Chondrocyte (in vitro differentiated cells): ENCODE measurements at regions not wholly inside any gene's neighbourhood (a gene's known extent, or its start where the extent isn't known, plus 50 kb on each side); places are given as distances from the start of the nearest gene placed in this dataset.

Experiments
- DNase-seq: peaks from one replicate; pipeline ENCODE4 v3.0.0; 2021; ENCODE audit warnings: mixed read lengths, low spot score
- H3K27ac Mint-ChIP-seq: one replicate; pipeline ENCODE4 v1.8.0; 2021; ENCODE audit warnings: mild to moderate bottlenecking, moderate library complexity, mixed read lengths; ENCODE audit not compliant: unreplicated experiment
- H3K27me3 Mint-ChIP-seq: 2 replicates; pipeline ENCODE4 v1.8.0; 2021; ENCODE audit warnings: low read depth, mixed read lengths
- H3K36me3 Mint-ChIP-seq: 2 replicates; pipeline ENCODE4 v1.8.0; 2021; ENCODE audit warnings: low read depth, mixed read lengths
- H3K4me1 Mint-ChIP-seq: 2 replicates; pipeline ENCODE4 v1.8.0; 2021; ENCODE audit warnings: low read depth, mild to moderate bottlenecking, mixed read lengths
- H3K4me3 Mint-ChIP-seq: one replicate; pipeline ENCODE4 v1.8.0; 2021; ENCODE audit warnings: mild to moderate bottlenecking, moderate library complexity, mixed read lengths; ENCODE audit not compliant: unreplicated experiment
- H3K9me3 Mint-ChIP-seq: 2 replicates; pipeline ENCODE4 v1.8.0; 2021; ENCODE audit warnings: low read depth, mixed read lengths
- TF ChIP-seq, protein P1 (sequence below): fragments of 200-600 bp; sonication (generic); IDR thresholded peaks from 2 replicates; pipeline ENCODE4 v1.5.0; 2021; ENCODE audit warnings: antibody characterized with exemption, mild to moderate bottlenecking, moderate library complexity

DNA sequence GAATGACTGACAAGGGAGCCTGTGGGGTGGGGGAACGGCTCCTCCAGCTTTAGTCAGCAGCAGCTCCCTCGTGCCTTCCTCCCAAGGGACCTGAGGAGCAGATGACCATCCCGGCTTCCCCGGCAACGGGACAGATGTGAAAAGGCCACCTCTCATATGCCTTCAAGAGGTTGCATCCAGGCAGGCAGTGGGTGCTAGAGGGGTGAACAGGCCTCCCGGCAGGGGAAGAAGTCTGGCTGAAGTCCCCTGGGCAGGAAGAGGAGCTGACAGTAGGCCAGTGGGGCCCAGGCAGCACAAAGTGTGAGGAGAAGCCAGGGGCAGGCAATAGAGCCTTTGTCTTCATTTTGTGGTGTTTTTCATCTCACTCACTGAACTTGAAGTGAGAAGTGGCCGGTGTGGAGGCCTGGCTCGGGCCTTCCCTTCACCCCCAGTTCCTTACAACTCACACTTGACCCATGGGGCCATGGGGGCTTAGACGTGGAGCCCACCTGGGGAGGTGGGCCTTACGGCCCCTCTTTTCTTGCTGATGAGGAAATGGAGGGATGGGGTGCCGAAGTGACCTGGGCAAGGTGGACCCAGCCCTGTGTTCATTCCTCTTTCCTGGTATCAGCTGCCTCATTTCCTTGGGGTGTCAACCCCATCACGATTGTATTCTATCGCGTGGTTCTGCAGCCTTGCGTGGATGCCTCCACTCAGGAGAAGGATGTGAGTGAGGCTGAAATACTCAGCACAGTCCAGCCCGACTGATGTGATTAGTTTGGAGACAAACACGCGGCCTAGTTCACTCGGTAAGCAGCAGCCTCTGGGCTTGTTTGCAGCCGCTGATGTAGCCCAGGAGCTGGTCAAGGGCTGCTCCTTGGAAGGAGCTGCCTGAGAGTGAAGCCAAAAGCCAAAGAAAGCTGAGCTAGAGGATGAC is 115.5 kb upstream of the ALDH1A3 start:
- H3K27me3 Mint-ChIP-seq: peaks cover 12% of the 10 kb centered on the region
- TF ChIP-seq, protein P1, sequence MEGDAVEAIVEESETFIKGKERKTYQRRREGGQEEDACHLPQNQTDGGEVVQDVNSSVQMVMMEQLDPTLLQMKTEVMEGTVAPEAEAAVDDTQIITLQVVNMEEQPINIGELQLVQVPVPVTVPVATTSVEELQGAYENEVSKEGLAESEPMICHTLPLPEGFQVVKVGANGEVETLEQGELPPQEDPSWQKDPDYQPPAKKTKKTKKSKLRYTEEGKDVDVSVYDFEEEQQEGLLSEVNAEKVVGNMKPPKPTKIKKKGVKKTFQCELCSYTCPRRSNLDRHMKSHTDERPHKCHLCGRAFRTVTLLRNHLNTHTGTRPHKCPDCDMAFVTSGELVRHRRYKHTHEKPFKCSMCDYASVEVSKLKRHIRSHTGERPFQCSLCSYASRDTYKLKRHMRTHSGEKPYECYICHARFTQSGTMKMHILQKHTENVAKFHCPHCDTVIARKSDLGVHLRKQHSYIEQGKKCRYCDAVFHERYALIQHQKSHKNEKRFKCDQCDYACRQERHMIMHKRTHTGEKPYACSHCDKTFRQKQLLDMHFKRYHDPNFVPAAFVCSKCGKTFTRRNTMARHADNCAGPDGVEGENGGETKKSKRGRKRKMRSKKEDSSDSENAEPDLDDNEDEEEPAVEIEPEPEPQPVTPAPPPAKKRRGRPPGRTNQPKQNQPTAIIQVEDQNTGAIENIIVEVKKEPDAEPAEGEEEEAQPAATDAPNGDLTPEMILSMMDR: no peak
- no peak overlapping the region for H3K4me3 Mint-ChIP-seq
- no peak overlapping the region for H3K27ac Mint-ChIP-seq
- H3K36me3 Mint-ChIP-seq: no peaks in the 10 kb centered on the region
- peak; percentile 63 for DNase-seq
- H3K9me3 Mint-ChIP-seq: no peaks in the 10 kb centered on the region
- H3K4me1 Mint-ChIP-seq: peaks cover 31% of the 10 kb centered on the region

DNA sequence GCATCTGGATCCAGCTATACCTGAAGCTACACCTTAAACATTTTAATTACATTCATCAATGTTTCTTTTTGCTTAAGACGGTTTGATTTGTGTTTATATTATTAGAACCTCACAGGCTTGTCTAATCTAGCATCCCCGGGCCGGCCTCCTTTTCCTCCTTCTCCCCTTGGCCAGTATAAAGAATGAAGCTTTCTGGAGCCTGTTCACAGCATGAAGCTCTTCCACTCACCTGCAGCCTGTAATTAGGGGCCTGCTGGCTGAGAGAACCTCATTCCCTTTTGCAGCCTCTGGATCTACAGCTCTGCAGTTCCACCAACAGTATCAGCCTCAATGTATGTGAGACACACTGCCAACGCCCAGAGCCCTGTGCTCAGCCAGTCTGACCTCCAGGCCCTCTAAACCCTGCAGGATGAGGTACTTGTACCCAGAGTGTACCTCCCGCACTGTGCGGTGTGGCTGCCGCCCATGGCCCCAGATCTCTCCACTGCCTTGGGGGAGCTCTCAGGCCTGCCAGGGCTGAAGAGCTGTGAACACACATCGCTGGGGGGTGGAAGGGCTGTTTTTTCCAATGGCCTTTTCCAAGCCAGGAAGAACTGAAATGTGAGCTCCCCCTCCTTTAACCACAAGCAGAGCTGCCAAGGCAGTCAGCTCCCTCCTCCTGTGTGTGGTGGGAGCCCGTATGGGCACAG is 114.7 kb upstream of the ALDH1A3 start:
- Mint-ChIP-seq H3K9me3 (no peaks in the 10 kb centered on the region), H3K4me1 (peaks cover 23% of the 10 kb centered on the region), H3K27ac (peak overlapping the region; percentile 46), H3K27me3 (peaks cover 5% of the 10 kb centered on the region), H3K4me3 (no peak overlapping the region), H3K36me3 (no peaks in the 10 kb centered on the region)
- peak; percentile 72 for DNase-seq
- TF ChIP-seq, protein P1: no peak

DNA sequence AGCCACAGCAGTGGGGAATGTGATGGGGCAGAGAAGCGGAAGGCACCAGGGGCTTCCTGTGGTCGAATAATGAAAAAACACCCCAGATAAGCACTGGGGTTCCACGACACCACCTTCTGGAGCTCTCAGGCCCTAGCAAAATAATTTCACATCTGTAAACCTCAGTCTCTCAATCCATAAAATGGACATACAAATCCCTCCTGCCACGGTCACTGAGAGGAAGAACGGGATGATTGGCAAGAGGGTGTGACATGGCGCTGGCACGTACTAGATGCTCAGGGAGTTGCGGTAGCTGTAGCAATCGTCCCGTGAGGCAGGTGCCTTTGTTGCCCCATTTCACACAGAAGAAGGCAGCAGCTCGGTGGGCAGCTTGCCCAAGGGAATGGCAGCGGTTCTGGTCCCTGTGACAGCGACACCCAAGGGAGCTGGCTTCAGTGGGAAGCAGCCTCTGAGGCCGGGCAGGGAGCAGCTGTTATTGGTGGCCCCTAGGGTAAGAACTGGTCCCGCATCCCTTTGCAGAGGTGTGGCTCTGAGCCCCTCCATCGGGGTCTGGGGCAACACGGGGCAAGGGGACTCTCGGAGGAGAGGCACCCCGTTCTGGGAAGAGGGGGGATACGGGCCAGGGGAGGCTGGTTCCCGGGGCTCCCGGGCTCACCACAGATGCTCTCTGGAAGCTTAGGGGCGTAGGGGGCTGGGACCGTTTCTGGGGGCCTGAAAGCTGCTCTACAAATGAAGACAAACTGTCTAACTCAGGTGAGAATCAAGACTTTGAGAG is 114.0 kb upstream of the ALDH1A3 start:
- Mint-ChIP-seq H3K4me3 (no peak overlapping the region), H3K27ac (no peak overlapping the region), H3K27me3 (peaks cover 3% of the 10 kb centered on the region), H3K36me3 (no peaks in the 10 kb centered on the region), H3K9me3 (no peaks in the 10 kb centered on the region), H3K4me1 (peaks cover 23% of the 10 kb centered on the region)
- TF ChIP-seq, protein P1: peak; percentile 37
- DNase-seq: peak; percentile 76

DNA sequence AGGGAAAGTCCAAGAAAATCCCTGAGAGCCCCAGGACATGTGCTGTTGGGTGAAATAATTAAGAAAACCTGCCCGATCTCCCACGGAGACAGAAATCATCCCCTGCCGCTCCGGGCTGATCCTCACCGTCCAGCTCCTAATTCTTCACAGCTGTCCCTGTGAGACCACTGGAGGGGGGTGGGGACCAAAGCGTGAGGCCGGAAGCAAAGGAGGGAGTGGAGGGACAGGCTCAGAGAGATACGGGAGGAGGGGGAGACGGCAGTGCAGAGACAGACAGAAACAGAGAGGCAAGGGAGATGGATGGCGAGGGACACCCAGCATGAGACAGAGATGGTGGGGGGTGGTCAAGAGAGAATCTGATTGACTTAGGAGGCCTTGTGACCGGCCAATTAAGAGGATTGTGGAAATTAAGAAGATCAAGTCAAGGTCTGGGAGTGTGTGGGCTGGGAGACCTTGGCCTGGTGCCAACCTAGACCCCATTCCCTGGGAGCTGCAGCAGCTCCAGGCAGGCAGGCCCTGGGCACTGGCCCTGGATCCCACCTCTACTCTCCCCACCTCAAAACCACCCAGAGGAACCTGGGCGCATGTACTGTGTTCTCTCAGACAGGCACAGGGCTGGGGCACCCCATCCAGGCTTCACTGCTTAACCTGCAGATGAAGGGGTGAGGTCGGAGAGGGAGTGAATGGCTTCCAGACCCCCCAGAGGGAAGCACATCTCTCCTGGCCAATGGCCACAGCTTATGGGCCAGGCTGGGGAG is 113.2 kb upstream of the ALDH1A3 start:
- DNase-seq: peak; percentile 76
- Mint-ChIP-seq H3K36me3 (no peaks in the 10 kb centered on the region), H3K4me3 (no peak overlapping the region), H3K27ac (no peak overlapping the region), H3K27me3 (peaks cover 3% of the 10 kb centered on the region), H3K4me1 (peaks cover 23% of the 10 kb centered on the region), H3K9me3 (no peaks in the 10 kb centered on the region)
- TF ChIP-seq, protein P1: no peak
